Karpas-422 (cell line): ENCODE measurements at regions not wholly inside any gene's neighbourhood (a gene's known extent, or its start where the extent isn't known, plus 50 kb on each side); places are given as distances from the start of the nearest gene placed in this dataset.

Source experiments
- DNase-seq: peaks from one replicate; pipeline ENCODE4 v3.0.0-alpha.2; 2015
- H2AFZ ChIP-seq: fragments of 200-600 bp; sonication (generic); 2 replicates; pipeline ENCODE4 v1.6.1; 2014; ENCODE audit warnings: antibody characterized with exemption, low read length, mixed read lengths
- H3K27ac ChIP-seq: fragments of 200-600 bp; sonication (generic); 2 replicates; pipeline ENCODE4 v1.5.1; 2014; ENCODE audit warnings: mild to moderate bottlenecking, low read length, moderate library complexity
- H3K27me3 ChIP-seq: fragments of 200-600 bp; sonication (generic); 2 replicates; pipeline ENCODE4 v1.6.1; 2014; ENCODE audit warnings: low read length, mixed read lengths
- H3K36me3 ChIP-seq: fragments of 200-600 bp; sonication (generic); 2 replicates; pipeline ENCODE4 v1.6.1; 2014; ENCODE audit warnings: low read length, mixed read lengths; ENCODE audit not compliant: insufficient read depth
- H3K4me1 ChIP-seq: fragments of 200-600 bp; sonication (generic); 2 replicates; pipeline ENCODE4 v1.6.1; 2014; ENCODE audit warnings: mild to moderate bottlenecking, low read length, mixed read lengths
- H3K4me2 ChIP-seq: fragments of 200-600 bp; sonication (generic); 2 replicates; pipeline ENCODE4 v1.6.1; 2014; ENCODE audit warnings: low read length, low read depth, mild to moderate bottlenecking; ENCODE audit not compliant: poor library complexity, severe bottlenecking
- H3K4me3 ChIP-seq: fragments of 200-600 bp; sonication (generic); 2 replicates; pipeline ENCODE4 v1.5.1; 2014; ENCODE audit warnings: mild to moderate bottlenecking, antibody characterized with exemption, low read length, mixed read lengths
- H3K79me2 ChIP-seq: fragments of 200-600 bp; sonication (generic); 2 replicates; pipeline ENCODE4 v1.6.1; 2014; ENCODE audit warnings: mild to moderate bottlenecking, low read length, mixed read lengths
- H3K9ac ChIP-seq: fragments of 200-600 bp; sonication (generic); 2 replicates; pipeline ENCODE4 v1.6.0; 2014; ENCODE audit warnings: low read length
- H3K9me2 ChIP-seq: fragments of 200-600 bp; sonication (generic), shearing (Covaris generic); replicated peaks from 2 replicates; pipeline ENCODE4 v1.6.0; 2014; ENCODE audit warnings: mild to moderate bottlenecking, low read length, moderate library complexity; ENCODE audit not compliant: insufficient read depth
- H3K9me3 ChIP-seq: fragments of 300-700, 200-600 bp; sonication (generic); 2 replicates; pipeline ENCODE4 v1.6.1; 2014; ENCODE audit warnings: low read length, mixed read lengths
- H4K20me1 ChIP-seq: fragments of 200-600 bp; sonication (generic); 2 replicates; pipeline ENCODE4 v1.6.1; 2014; ENCODE audit warnings: mild to moderate bottlenecking, antibody characterized with exemption, low read length, low read depth; ENCODE audit not compliant: insufficient read depth

DNA sequence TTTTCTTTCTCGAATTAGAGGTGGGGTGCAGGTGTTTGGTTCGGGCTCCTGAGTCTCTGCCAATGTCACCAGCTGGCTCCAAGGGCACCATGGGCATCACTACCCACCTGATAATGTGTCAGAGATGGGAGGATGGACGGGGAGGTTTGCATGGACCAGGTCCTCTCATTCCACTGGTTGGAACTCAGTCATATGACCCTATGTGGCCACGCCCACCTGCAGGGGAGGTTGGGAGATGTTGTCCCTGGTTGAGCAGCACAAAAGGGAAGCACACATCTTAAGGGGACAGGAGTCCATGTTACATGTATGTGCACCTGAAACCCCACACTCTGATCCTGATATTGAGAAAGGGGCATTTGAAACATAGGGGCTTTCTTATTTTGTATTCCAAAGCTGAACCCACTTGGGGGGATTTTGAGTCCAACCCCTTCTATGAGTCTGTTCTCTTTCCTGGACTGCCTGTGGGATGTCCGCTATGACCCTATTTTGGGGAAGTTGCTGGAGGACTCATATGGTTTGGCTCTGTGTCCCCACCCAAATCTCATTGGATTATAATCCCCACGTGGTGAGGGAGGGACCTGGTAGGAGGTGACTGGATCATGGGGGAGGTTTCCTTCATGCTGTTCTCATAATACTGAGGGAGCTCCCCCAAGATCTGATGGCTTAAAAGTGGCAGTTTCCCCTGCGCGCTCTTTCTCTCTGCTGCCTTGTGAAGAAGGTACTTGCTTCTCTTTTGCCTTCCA, 66.9 kb upstream of the BAIAP2L1 start:
- no peak overlapping the region for H3K4me2 ChIP-seq
- no peaks in the 10 kb centered on the region for H3K27me3 ChIP-seq
- H3K79me2 ChIP-seq, result no peaks in the 10 kb centered on the region
- H2AFZ ChIP-seq, result no peak overlapping the region
- no peaks in the 10 kb centered on the region for H3K9me2 ChIP-seq
- no peaks in the 10 kb centered on the region for H3K36me3 ChIP-seq
- no peaks in the 10 kb centered on the region for H3K4me1 ChIP-seq
- no peaks in the 10 kb centered on the region for H3K9me3 ChIP-seq
- DNase-seq, result peak; percentile 67
- H4K20me1 ChIP-seq, result no peaks in the 10 kb centered on the region
- H3K4me3 ChIP-seq, result no peak overlapping the region
- no peak overlapping the region for H3K9ac ChIP-seq
- H3K27ac ChIP-seq, result no peak overlapping the region

DNA sequence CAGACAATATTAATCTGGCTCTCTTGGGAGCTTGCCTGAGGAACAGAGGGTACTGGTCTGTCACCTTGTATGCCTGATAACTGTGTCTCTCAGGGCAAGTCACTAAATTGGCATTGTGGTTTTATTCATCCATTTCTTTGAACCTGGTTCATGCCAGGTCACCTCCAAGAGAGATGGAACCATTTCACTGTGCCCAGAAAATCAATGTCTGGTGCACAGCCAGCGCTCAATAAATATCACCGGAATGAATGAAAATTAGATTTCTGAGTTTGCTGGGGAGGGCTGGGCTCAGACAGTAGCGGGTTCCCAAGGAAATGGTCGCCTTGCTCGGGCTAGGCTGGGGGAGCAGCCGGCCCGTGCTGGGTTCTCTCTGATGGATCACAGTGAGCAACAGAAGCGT, 64.1 kb upstream of the BAIAP2L1 start:
- Histone ChIP-seq H3K4me1 (no peaks in the 10 kb centered on the region), H3K27ac (no peak overlapping the region), H3K4me3 (no peak overlapping the region), H3K9me3 (no peaks in the 10 kb centered on the region), H2AFZ (no peak overlapping the region), H3K36me3 (no peaks in the 10 kb centered on the region), H3K27me3 (no peaks in the 10 kb centered on the region), H3K79me2 (no peaks in the 10 kb centered on the region), H3K4me2 (no peak overlapping the region), H3K9me2 (no peaks in the 10 kb centered on the region), H3K9ac (no peak overlapping the region), H4K20me1 (no peaks in the 10 kb centered on the region)
- no peak for DNase-seq

DNA sequence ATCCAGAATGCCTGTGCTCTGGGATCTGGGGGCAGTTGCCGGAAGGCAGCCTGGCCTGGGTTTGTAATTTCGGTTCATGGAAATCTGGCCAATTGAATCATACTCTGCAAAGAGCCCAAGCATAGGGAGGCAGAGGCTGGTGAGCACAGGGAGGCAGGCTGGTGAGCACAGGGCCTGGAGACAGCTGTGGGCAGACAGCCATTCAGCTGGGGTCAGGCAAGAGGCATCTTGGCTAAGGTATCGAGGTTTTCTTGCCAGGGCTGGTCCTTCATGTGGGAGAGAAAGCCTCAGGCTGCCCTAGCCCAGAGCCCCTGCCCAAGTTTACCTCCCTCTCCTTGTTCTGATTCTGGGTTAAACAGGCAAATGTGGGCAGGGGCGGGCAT, 63.7 kb upstream of the BAIAP2L1 start:
- no peak overlapping the region for H3K9ac ChIP-seq
- no peaks in the 10 kb centered on the region for H3K9me2 ChIP-seq
- no peaks in the 10 kb centered on the region for H3K9me3 ChIP-seq
- DNase-seq, result no peak
- H3K27ac ChIP-seq, result no peak overlapping the region
- H2AFZ ChIP-seq, result no peak overlapping the region
- H3K36me3 ChIP-seq, result no peaks in the 10 kb centered on the region
- H4K20me1 ChIP-seq, result no peaks in the 10 kb centered on the region
- H3K4me3 ChIP-seq, result no peak overlapping the region
- H3K4me1 ChIP-seq, result no peaks in the 10 kb centered on the region
- no peak overlapping the region for H3K4me2 ChIP-seq
- no peaks in the 10 kb centered on the region for H3K79me2 ChIP-seq
- H3K27me3 ChIP-seq, result no peaks in the 10 kb centered on the region

DNA sequence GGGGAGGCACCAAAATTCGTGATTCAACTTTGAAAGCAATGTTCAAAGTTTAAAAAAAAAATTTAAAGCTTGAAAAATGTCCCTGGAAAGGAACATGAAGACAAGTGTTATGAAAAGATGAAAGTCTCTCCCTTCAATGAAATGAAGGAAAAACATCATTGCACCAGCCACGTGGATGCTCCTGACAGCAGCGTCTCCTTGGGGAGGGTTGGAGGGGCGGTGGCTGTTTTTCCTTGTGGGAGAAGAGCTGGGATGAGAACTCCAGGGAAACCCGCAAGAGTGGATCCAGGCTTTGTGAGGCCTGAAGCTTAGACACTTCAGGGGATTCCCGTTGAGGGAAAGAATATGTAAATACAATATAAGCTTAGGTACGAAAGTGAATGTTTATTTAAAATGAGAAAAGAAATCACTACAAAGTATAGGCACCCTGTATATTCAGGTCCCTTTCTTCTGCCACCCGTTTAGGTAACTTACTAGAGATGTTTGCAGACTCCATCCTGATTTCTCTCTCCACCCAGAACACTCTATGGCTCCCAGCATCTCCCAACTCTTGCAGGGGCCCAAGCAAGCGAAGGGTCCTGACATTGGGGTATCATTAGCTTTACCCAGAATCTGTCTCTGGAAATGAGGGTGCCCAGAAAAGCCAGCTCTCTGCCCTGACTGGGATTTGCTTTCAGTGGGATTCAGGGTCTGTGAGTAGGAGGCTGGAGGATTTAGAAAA, 63.1 kb upstream of the BAIAP2L1 start:
- H3K27me3 ChIP-seq, result no peaks in the 10 kb centered on the region
- no peaks in the 10 kb centered on the region for H4K20me1 ChIP-seq
- H2AFZ ChIP-seq, result no peak overlapping the region
- DNase-seq, result no peak
- no peak overlapping the region for H3K9ac ChIP-seq
- H3K9me2 ChIP-seq, result no peaks in the 10 kb centered on the region
- H3K4me2 ChIP-seq, result no peak overlapping the region
- no peak overlapping the region for H3K4me3 ChIP-seq
- no peaks in the 10 kb centered on the region for H3K36me3 ChIP-seq
- H3K27ac ChIP-seq, result no peak overlapping the region
- no peaks in the 10 kb centered on the region for H3K9me3 ChIP-seq
- no peaks in the 10 kb centered on the region for H3K79me2 ChIP-seq
- no peaks in the 10 kb centered on the region for H3K4me1 ChIP-seq

DNA sequence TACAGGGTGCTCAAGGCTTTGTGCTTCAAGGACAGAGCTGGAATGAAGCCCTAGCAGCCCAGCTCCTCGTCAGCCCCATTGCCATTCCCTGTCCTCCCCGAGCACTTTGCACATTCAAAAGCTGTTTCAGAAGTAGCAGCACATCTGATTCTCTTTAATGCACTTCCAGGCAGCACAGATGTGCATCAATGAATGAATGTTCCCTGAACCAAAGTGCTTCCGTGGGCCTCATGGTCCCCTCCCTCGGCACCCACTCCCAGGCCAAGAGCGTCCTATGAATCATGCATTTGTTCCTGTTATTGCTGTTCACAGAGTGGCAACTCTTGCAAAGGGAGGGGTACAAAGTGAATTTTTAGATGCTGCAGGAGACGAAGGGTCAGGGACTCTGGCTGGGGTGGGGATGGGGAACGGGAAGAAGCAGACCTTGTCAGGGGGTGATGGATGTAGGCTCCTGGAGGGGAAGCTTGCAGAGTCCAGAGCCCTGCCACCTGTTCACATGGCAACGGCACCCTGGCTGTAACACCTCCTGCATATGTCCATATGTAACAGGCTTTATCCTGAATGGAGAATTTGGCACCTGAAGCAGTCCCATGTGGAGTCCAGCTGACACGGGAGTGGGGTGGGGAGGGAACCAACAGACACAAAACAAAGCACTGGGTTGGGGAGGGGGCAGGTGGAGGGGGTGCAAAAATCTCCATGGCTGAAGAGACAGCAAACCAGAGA, 62.2 kb upstream of the BAIAP2L1 start:
- Histone ChIP-seq H4K20me1 (no peaks in the 10 kb centered on the region), H3K79me2 (no peaks in the 10 kb centered on the region), H3K27me3 (no peaks in the 10 kb centered on the region), H3K9me3 (no peaks in the 10 kb centered on the region), H2AFZ (no peak overlapping the region), H3K36me3 (no peaks in the 10 kb centered on the region), H3K4me3 (no peak overlapping the region), H3K27ac (no peak overlapping the region), H3K4me2 (no peak overlapping the region), H3K4me1 (no peaks in the 10 kb centered on the region), H3K9ac (no peak overlapping the region), H3K9me2 (no peaks in the 10 kb centered on the region)
- DNase-seq, result no peak

DNA sequence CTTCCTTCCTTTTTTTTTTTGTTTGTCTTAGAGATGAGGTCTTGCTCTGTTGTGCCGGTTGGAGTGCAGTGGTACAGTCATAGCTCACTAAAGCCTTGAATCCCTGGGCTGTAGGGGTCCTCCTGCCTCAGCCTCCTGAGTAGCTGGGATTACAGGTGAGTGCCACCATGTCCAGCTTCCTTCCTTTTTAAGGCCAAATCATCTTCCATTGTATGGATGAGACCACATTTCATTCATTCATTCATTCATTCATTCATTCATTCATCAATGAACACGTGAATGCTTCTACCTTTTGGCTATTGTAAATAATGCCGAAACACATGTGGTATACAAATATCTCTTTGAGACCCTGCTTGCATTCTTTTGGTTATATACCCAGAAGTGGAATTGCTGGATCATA, 60.0 kb upstream of the BAIAP2L1 start:
- H3K9ac ChIP-seq, result no peak overlapping the region
- DNase-seq, result no peak
- no peaks in the 10 kb centered on the region for H3K27me3 ChIP-seq
- no peaks in the 10 kb centered on the region for H3K36me3 ChIP-seq
- no peaks in the 10 kb centered on the region for H3K4me1 ChIP-seq
- H3K9me3 ChIP-seq, result no peaks in the 10 kb centered on the region
- no peak overlapping the region for H3K4me2 ChIP-seq
- no peak overlapping the region for H3K4me3 ChIP-seq
- H4K20me1 ChIP-seq, result no peaks in the 10 kb centered on the region
- no peaks in the 10 kb centered on the region for H3K9me2 ChIP-seq
- H3K79me2 ChIP-seq, result no peaks in the 10 kb centered on the region
- no peak overlapping the region for H3K27ac ChIP-seq
- no peak overlapping the region for H2AFZ ChIP-seq

DNA sequence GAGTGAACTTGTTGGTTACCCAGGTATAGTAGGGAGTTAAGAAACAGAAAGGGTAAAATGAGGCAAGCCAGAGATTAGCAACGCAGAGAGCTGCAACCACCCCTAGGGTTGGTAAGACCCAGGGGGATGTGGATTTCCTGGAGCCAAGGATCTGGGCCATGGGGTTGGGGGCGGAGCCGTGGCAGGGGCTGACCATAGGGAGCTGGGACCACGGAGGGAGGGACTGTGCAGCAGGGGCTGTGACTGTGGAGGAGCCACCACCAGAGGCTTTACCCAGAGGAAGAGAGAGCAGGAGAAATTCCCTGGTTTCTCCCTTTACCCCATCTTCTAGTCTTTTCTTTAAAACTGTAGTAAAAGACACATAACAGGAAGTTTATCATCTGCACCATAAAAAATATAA, 58.6 kb upstream of the BAIAP2L1 start:
- Histone ChIP-seq H4K20me1 (no peaks in the 10 kb centered on the region), H3K36me3 (no peaks in the 10 kb centered on the region), H3K4me3 (no peak overlapping the region), H3K79me2 (no peaks in the 10 kb centered on the region), H3K4me2 (no peak overlapping the region), H3K9me2 (no peaks in the 10 kb centered on the region), H2AFZ (no peak overlapping the region), H3K27ac (no peak overlapping the region), H3K9me3 (no peaks in the 10 kb centered on the region), H3K27me3 (no peaks in the 10 kb centered on the region), H3K9ac (no peak overlapping the region), H3K4me1 (no peaks in the 10 kb centered on the region)
- DNase-seq, result no peak

DNA sequence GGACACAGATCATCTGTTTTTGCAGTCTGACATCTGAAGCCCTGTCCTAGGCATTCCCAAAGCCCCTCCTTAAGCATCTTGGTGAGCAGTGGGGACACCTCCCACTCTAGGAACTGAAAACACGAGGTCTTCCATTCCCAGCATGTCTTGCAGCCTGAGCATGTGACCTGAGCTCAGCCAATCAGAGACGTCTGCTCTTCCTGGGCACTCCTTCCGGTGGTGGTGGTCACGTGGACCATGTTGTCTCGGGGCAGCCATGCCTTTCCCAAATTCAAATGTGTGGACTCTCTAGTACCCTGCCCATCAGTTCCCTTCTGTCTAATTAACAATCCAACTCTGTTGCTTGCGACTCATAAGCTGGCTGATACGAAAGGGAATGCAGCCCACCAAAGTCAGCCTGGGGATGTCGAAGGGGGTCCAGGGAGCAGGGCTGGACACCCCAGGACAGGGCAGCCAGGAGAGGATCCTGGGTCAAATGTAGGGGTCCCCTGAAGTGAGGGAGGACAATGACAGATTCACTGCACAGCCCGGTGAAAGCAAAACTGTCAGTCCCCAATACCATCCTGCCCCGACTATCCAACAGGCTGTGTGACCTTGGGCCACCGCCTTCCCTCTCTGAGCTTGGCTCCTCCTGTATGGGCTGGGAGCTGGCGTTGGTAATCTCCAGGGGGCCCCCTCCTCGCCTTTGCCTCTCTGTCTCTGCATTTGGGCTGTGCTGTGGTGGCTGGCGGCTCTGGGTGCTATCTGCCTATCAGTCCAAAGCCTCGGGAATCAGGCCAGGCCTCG, 57.4 kb upstream of the BAIAP2L1 start:
- Histone ChIP-seq H3K4me2 (no peak overlapping the region), H3K9me3 (no peaks in the 10 kb centered on the region), H3K27me3 (no peaks in the 10 kb centered on the region), H3K79me2 (no peaks in the 10 kb centered on the region), H4K20me1 (no peaks in the 10 kb centered on the region), H3K9ac (no peak overlapping the region), H3K9me2 (no peaks in the 10 kb centered on the region), H3K4me3 (no peak overlapping the region), H3K4me1 (no peaks in the 10 kb centered on the region), H3K27ac (no peak overlapping the region), H3K36me3 (no peaks in the 10 kb centered on the region), H2AFZ (no peak overlapping the region)
- DNase-seq, result no peak
